Kidney epithelial cell (primary cell): ENCODE measurements at regions not wholly inside any gene's neighbourhood (a gene's known extent, or its start where the extent isn't known, plus 50 kb on each side); places are given as distances from the start of the nearest gene placed in this dataset.

Experiments
- DNase-seq: peaks from one replicate; pipeline ENCODE4 v3.0.0-alpha.2; 2010; ENCODE audit warnings: low read depth
- H3K27me3 ChIP-seq: 2 replicates; pipeline ENCODE4 v1.6.0; 2011; ENCODE audit warnings: low read length; ENCODE audit not compliant: control insufficient read depth, insufficient read depth
- H3K36me3 ChIP-seq: 2 replicates; pipeline ENCODE4 v1.5.1; 2011; ENCODE audit warnings: low read length; ENCODE audit not compliant: control insufficient read depth, insufficient read depth
- H3K4me3 ChIP-seq: 2 replicates; pipeline ENCODE4 v1.5.1; 2011; ENCODE audit warnings: low read depth, mild to moderate bottlenecking, control low read depth, low read length
- CTCF ChIP-seq: IDR thresholded peaks from 2 replicates; pipeline ENCODE4 v1.5.1; 2011; ENCODE audit warnings: mild to moderate bottlenecking, moderate library complexity, low read length, control low read depth, inconsistent platforms; ENCODE audit not compliant: insufficient read depth, poor library complexity, severe bottlenecking

DNA sequence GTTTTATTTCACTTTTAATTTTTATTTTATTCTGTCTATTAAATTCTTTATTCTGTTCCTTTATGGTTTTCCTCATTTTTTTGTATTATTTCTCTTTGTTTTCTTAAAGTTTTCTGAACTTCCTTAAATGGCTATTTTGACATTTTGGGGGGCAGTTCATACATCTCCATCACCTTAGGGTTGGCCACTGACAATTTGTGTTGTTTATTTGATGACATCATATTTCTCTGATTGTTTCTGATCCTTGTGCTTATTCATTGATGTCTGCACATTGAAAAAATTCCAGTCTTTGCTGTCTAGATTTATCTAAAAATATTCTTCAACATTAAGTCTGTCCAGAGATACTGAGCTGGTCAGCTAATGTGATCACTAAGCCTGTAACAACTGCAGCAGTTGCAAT lies 379.5 kb upstream of the EYS start:
- DNase-seq = no peak
- Histone ChIP-seq H3K4me3 (no peak overlapping the region), H3K27me3 (no peaks in the 10 kb centered on the region), H3K36me3 (no peaks in the 10 kb centered on the region)
- no peak for TF ChIP-seq CTCF

DNA sequence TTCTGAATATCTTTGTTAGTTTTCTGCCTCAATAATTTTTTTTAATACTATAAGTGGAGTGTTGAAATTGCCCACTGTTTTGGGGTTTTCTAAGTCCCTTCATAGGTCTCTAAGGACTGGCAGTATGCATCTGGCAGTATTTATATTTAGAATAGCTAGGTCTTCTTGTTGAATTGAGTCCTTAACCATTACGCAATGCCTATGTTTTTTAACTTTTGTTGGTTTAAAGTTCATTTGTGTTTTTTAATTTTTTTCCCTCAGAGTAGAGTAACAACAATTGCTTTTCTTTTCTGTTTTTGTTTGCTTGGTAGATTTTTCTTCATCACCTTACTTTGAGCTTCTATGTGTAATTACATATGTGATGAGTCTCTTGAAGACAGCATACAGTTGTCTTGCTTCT lies 375.9 kb upstream of the EYS start:
- Histone ChIP-seq H3K4me3 (no peak overlapping the region), H3K36me3 (no peaks in the 10 kb centered on the region), H3K27me3 (no peaks in the 10 kb centered on the region)
- DNase-seq = no peak
- no peak for TF ChIP-seq CTCF

DNA sequence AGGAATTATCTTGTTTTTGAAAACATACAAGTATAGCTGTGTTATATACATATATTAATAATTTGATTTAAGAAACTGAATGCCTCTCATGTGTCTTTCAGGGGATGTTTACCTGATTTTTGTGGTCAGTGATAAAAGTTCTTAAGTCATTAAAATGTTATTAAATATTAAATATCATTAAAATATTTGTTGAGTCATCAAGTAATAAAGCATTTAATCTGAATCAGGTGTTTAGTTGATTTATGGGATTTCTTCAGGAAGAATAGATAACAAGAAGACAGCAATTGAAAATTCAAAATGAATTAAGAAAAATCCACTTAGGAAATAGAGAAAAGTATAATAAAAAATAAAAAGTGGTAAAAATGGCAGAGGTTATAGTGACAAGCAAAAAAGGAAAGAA lies 361.9 kb upstream of the EYS start:
- Histone ChIP-seq H3K4me3 (no peak overlapping the region), H3K36me3 (no peaks in the 10 kb centered on the region), H3K27me3 (no peaks in the 10 kb centered on the region)
- DNase-seq = no peak
- TF ChIP-seq CTCF = no peak

DNA sequence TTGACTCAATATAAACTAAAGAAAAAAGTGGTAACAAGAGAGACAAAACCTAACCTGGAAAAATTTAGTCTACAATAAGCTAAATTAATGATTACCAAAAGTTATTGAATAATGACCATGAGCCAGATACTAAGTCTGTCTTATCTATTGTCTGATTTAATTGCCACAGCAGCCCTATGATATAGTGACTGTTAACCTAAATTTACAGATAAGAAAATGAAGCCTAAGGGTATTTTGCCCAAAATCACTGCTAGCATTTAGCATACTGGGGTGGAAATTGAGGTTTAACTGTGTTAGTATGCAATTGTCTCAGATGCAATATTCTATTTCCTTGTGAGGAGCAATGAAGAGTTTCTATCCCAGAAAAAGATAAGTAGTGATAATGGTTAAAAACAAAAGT lies 361.0 kb upstream of the EYS start:
- no peak for DNase-seq
- no peak overlapping the region for H3K4me3 ChIP-seq
- no peaks in the 10 kb centered on the region for H3K27me3 ChIP-seq
- no peaks in the 10 kb centered on the region for H3K36me3 ChIP-seq
- TF ChIP-seq CTCF = no peak

GRCh38 chr6:66065313-66065712 lies 358.3 kb upstream of the EYS start:
- TF ChIP-seq CTCF = no peak
- no peaks in the 10 kb centered on the region for H3K36me3 ChIP-seq
- no peak for DNase-seq
- no peak overlapping the region for H3K4me3 ChIP-seq
- H3K27me3 ChIP-seq = no peaks in the 10 kb centered on the region

GRCh38 chr6:66057034-66057433 lies 350.0 kb upstream of the EYS start:
- TF ChIP-seq CTCF = no peak
- Histone ChIP-seq H3K27me3 (no peaks in the 10 kb centered on the region), H3K4me3 (no peak overlapping the region), H3K36me3 (no peaks in the 10 kb centered on the region)
- DNase-seq = no peak
